Retina (tissue), 1 donor: ENCODE measurements at regions not wholly inside any gene's neighbourhood (a gene's known extent, or its start where the extent isn't known, plus 50 kb on each side); places are given as distances from the start of the nearest gene placed in this dataset.

Experiments used
- DNase-seq: peaks from one replicate; pipeline ENCODE4 v3.0.0-alpha.2; 2016

- DNase-seq: no peak
Measured at GRCh38 chr2:126748188-126748760, 92.3 kb downstream of the GYPC start.

- DNase-seq: no peak
Measured at GRCh38 chr2:126748929-126749518, 93.1 kb downstream of the GYPC start.

- no peak for DNase-seq
Measured at GRCh38 chr2:126749537-126749936, 93.6 kb downstream of the GYPC start.

GRCh38 chr2:126750506-126750905 lies 94.5 kb downstream of the GYPC start:
- DNase-seq: no peak

- no peak for DNase-seq
Measured at GRCh38 chr2:126751477-126751876, 95.5 kb downstream of the GYPC start.

- no peak for DNase-seq
Measured at GRCh38 chr2:126752876-126753275, 96.9 kb downstream of the GYPC start.

GRCh38 chr2:126753501-126754212 lies 97.7 kb downstream of the GYPC start:
- DNase-seq: no peak

GRCh38 chr2:126754240-126755004 lies 98.5 kb downstream of the GYPC start:
- DNase-seq: no peak

GRCh38 chr2:126756125-126756524 lies 100.2 kb downstream of the GYPC start:
- DNase-seq: no peak

GRCh38 chr2:126761256-126761980 lies 105.5 kb downstream of the GYPC start:
- no peak for DNase-seq

- DNase-seq: no peak
Measured at GRCh38 chr2:126761981-126762878, 106.3 kb downstream of the GYPC start.

GRCh38 chr2:126764686-126765265 lies 108.8 kb downstream of the GYPC start:
- DNase-seq: no peak

- DNase-seq: no peak
Measured at GRCh38 chr2:126765395-126765794, 109.4 kb downstream of the GYPC start.

- DNase-seq: no peak
Measured at GRCh38 chr2:126766295-126766968, 110.5 kb downstream of the GYPC start.

- DNase-seq: no peak
Measured at GRCh38 chr2:126766969-126767296, 111.0 kb downstream of the GYPC start.

- no peak for DNase-seq
Measured at GRCh38 chr2:126769118-126769517, 113.2 kb downstream of the GYPC start.

- DNase-seq: no peak
Measured at GRCh38 chr2:126770466-126770865, 114.5 kb downstream of the GYPC start.

GRCh38 chr2:126771094-126771493 lies 115.1 kb downstream of the GYPC start:
- DNase-seq: no peak

GRCh38 chr2:126771501-126772195 lies 115.7 kb downstream of the GYPC start:
- DNase-seq: no peak

- no peak for DNase-seq
Measured at GRCh38 chr2:126774290-126774689, 118.3 kb downstream of the GYPC start.
